ENCODE measurements at regions not wholly inside any gene's neighbourhood (a gene's known extent, or its start where the extent isn't known, plus 50 kb on each side); places are given as distances from the start of the nearest gene placed in this dataset.

DNA sequence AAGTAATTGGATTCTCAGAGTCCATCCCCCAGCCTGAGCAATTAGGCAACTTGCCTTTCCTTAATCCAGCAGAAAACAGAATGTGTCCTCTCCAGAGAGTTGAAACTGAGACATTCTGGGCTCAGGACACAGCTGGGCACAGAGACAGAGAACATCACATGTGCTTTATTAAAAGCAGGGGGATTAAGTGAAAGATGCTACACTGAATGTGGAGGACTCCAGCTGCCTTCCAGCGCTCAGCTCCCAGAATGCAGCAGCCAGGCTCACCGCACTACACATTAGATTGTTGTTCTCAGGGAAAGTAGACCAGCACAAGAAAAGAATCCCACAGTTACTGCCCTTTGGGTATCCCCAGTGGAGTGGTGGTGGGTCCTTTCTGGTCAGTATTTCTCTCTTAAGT is 141.6 kb upstream of the IL12B start:
- Histone ChIP-seq H3K36me3 (ENCODE audit: control insufficient read depth, insufficient read depth, low read length) (no peaks in the 10 kb centered on the region), H3K4me3 (ENCODE audit: low read length) (no peak overlapping the region), H3K27ac (ENCODE audit: low read length) (no peak overlapping the region), H3K27me3 (ENCODE audit: control insufficient read depth, insufficient read depth, low read length) (peaks cover 3% of the 10 kb centered on the region), H3K9me3 (ENCODE audit: control insufficient read depth, low read depth, low read length) (peaks cover 7% of the 10 kb centered on the region), H3K4me1 (ENCODE audit: control insufficient read depth, insufficient read depth, low read length) (no peaks in the 10 kb centered on the region)
- DNase-seq: no peak
- no CpG with 5 or more reads among the region's 2 CpGs for WGBS (ENCODE audit: insufficient coverage, low lambda C conversion rate)

DNA sequence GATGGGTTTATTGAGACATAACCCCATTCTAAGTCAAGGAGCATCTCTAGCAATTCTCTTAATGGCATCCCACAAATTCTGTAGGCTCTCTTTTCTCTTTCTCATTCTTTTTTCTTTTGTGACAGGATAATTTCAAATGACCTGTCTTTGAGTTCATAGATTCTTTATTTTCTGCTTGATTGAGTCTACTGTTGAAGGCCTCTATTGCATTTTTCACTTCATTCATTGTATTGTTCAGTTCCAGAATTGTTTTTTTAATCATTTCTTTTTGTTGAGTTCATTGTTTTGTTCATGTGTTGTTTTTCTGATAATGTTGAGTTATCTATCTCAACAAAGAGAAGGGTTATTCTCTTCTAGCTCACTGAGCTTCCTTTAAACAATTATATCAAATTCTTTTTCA is 144.7 kb upstream of the IL12B start:
- DNase-seq: no peak
- Histone ChIP-seq H3K9me3 (ENCODE audit: control insufficient read depth, low read depth, low read length) (peaks cover 7% of the 10 kb centered on the region), H3K36me3 (ENCODE audit: control insufficient read depth, insufficient read depth, low read length) (no peaks in the 10 kb centered on the region), H3K27ac (ENCODE audit: low read length) (no peak overlapping the region), H3K27me3 (ENCODE audit: control insufficient read depth, insufficient read depth, low read length) (no peaks in the 10 kb centered on the region), H3K4me1 (ENCODE audit: control insufficient read depth, insufficient read depth, low read length) (no peaks in the 10 kb centered on the region), H3K4me3 (ENCODE audit: low read length) (no peak overlapping the region)

DNA sequence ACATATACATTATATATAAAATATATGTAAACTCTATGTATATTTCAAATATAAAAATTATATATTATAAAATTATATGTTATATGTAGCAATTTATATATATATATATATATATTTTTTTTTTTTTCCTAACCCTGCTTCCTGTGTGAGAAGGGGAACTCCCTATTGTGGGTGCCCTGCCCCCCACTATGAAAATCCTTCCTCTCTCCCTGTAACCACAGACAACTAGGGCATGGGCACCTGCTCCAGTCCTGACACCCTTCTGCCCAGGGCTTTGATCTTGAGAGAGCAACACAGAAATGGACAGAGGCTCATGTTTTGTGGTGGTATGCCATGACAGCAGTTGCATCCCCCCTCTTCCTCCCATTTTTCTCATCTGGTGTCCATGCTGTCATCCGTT is 148.7 kb upstream of the IL12B start:
- peaks cover 4% of the 10 kb centered on the region for H3K9me3 ChIP-seq (ENCODE audit: control insufficient read depth, low read depth, low read length)
- H3K4me1 ChIP-seq (ENCODE audit: control insufficient read depth, insufficient read depth, low read length): no peaks in the 10 kb centered on the region
- DNase-seq: no peak
- H3K27me3 ChIP-seq (ENCODE audit: control insufficient read depth, insufficient read depth, low read length): no peaks in the 10 kb centered on the region
- no peak overlapping the region for H3K4me3 ChIP-seq (ENCODE audit: low read length)
- no CpG with 5 or more reads among the region's 1 CpG for WGBS (ENCODE audit: insufficient coverage, low lambda C conversion rate)
- H3K36me3 ChIP-seq (ENCODE audit: control insufficient read depth, insufficient read depth, low read length): no peaks in the 10 kb centered on the region
- no peak overlapping the region for H3K27ac ChIP-seq (ENCODE audit: low read length)

DNA sequence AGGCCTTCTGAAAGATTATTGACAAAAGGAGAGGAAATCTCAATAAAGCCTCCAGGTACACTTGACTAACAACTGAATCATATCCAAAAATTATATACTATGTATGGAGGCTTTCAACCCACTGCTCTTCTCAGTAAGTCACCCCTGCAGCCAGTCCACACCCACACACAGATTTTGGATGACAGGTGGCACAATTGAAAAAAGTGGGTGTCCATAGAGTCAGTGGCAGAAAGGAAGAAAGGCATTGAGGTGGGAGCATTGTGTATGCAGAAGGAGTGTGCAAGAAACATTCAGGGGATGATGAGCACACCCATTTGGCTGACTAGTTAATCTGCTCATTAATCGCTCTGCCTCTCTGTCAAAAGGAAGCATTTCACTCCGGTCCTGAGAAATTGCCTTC is 150.6 kb upstream of the IL12B start:
- H3K9me3 ChIP-seq (ENCODE audit: control insufficient read depth, low read depth, low read length): no peaks in the 10 kb centered on the region
- H3K36me3 ChIP-seq (ENCODE audit: control insufficient read depth, insufficient read depth, low read length): no peaks in the 10 kb centered on the region
- H3K27ac ChIP-seq (ENCODE audit: low read length): no peak overlapping the region
- WGBS (ENCODE audit: insufficient coverage, low lambda C conversion rate): no CpG with 5 or more reads among the region's 2 CpGs
- H3K4me1 ChIP-seq (ENCODE audit: control insufficient read depth, insufficient read depth, low read length): no peaks in the 10 kb centered on the region
- no peak overlapping the region for H3K4me3 ChIP-seq (ENCODE audit: low read length)
- DNase-seq: no peak
- H3K27me3 ChIP-seq (ENCODE audit: control insufficient read depth, insufficient read depth, low read length): no peaks in the 10 kb centered on the region

DNA sequence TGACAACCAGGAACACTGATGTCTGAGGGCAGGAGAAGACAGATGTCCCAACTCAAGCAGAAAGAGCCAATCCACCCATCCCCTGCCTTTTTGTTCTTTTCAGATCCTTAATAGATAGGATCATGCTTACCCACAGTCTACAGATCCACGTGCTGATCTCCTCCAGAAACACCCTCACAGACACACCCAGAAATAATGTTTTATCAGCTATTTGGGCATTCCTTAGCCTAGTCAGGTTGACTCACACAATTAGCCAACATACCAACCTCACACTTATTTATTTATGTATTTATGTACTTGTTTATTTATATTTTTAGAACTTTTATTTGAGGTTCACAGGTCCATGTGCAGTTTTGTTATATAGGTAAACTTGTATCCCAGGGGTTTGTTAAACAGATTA is 151.5 kb upstream of the IL12B start:
- H3K9me3 ChIP-seq (ENCODE audit: control insufficient read depth, low read depth, low read length): no peaks in the 10 kb centered on the region
- H3K36me3 ChIP-seq (ENCODE audit: control insufficient read depth, insufficient read depth, low read length): no peaks in the 10 kb centered on the region
- DNase-seq: no peak
- H3K27ac ChIP-seq (ENCODE audit: low read length): no peak overlapping the region
- no peaks in the 10 kb centered on the region for H3K4me1 ChIP-seq (ENCODE audit: control insufficient read depth, insufficient read depth, low read length)
- H3K4me3 ChIP-seq (ENCODE audit: low read length): no peak overlapping the region
- WGBS (ENCODE audit: insufficient coverage, low lambda C conversion rate): no CpG with 5 or more reads among the region's 1 CpG
- no peaks in the 10 kb centered on the region for H3K27me3 ChIP-seq (ENCODE audit: control insufficient read depth, insufficient read depth, low read length)

DNA sequence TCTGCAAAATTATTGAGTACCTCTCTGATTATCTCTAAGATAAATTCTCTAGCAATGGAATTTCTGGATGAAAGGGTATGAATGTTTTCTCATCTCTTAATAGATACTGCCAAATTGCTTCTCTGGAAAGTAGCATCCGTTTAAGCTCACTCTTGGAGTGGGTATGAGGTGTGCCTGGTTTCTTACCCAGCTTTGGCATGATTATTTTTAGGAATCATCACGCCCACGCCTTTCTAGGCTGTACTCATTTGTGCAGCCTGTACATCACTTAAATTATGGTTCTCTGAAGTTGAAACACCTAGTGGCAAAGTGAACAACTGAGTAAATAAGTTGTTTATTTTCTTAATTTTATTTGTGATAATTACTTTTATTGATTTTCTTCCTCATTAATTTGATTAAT is 156.5 kb upstream of the IL12B start:
- no peaks in the 10 kb centered on the region for H3K9me3 ChIP-seq (ENCODE audit: control insufficient read depth, low read depth, low read length)
- WGBS (ENCODE audit: insufficient coverage, low lambda C conversion rate): no CpG with 5 or more reads among the region's 3 CpGs

DNA sequence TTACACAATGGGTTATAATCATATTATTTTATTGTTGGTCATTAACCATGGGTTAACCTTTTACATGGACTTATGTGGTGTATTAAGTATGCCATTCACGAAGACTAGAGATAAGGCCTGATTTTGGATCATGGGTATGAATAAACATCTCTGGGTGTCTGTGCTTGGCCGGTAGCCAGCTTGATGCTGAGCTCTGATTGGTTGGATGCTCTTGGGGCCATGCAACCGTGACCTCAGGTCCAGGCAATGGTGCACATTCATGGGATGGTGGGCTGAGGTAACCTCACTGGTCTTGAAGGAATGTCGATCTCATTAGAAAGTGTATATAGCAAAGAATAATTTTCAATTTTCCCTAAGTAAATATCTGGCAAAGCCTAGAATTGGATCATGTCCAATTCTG is 158.2 kb upstream of the IL12B start:
- DNase-seq: peak in 1 of 2 donors; percentile 9
- H3K36me3 ChIP-seq (ENCODE audit: control insufficient read depth, insufficient read depth, low read length): no peaks in the 10 kb centered on the region
- no CpG with 5 or more reads among the region's 4 CpGs for WGBS (ENCODE audit: insufficient coverage, low lambda C conversion rate)
- H3K9me3 ChIP-seq (ENCODE audit: control insufficient read depth, low read depth, low read length): no peaks in the 10 kb centered on the region
- H3K27ac ChIP-seq (ENCODE audit: low read length): no peak overlapping the region
- H3K4me3 ChIP-seq (ENCODE audit: low read length): no peak overlapping the region
- H3K4me1 ChIP-seq (ENCODE audit: control insufficient read depth, insufficient read depth, low read length): no peaks in the 10 kb centered on the region
- no peaks in the 10 kb centered on the region for H3K27me3 ChIP-seq (ENCODE audit: control insufficient read depth, insufficient read depth, low read length)

More for the DNA sequence above, 156.5 kb upstream of the IL12B start:
- H3K27me3 ChIP-seq (ENCODE audit: control insufficient read depth, insufficient read depth, low read length): no peaks in the 10 kb centered on the region
- no peaks in the 10 kb centered on the region for H3K36me3 ChIP-seq (ENCODE audit: control insufficient read depth, insufficient read depth, low read length)
- no peaks in the 10 kb centered on the region for H3K4me1 ChIP-seq (ENCODE audit: control insufficient read depth, insufficient read depth, low read length)
- no peak overlapping the region for H3K4me3 ChIP-seq (ENCODE audit: low read length)
- no peak for DNase-seq
- no peak overlapping the region for H3K27ac ChIP-seq (ENCODE audit: low read length)

DNA sequence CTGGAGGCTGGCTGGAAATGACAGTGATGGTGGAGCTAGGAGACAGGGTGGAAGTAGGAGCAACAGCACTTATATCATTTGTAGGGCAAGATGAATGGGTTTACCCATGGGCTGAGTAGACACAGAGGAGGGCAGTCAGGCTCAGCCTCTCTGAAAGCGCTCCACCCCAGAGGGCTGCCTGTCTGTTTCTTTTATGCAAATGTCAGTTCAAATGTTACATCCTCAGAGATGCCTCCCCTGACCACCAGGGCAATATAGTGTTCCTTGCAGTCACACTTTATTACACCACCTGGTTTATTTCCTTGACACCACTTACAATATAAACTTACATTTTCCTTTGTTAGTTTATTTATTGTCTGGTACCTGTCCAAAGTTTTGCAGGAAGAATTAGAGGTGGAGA is 159.5 kb upstream of the IL12B start:
- Histone ChIP-seq H3K4me1 (ENCODE audit: control insufficient read depth, insufficient read depth, low read length) (no peaks in the 10 kb centered on the region), H3K9me3 (ENCODE audit: control insufficient read depth, low read depth, low read length) (no peaks in the 10 kb centered on the region)
- no CpG with 5 or more reads among the region's 1 CpG for WGBS (ENCODE audit: insufficient coverage, low lambda C conversion rate)

DNA sequence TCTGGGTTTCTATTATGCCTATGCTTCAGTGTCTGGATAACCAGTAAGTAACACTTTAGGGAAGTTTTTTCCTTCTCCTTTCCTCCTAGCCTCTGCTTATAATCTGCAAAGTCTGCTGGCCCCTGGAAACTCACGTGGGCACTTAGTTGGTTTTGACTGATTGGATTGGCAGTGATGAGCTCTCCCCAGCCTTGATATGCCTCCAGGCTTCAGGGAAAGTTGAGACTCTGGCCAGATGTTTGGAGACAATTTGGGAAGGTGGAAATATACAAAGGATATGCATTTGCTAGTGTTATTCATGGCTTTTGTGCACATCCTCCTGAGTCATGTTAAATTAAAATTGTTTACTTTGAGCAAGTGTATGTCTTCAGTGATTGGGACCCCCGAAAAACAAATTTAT is 160.2 kb upstream of the IL12B start:
- no peak for DNase-seq
- Histone ChIP-seq H3K4me3 (ENCODE audit: low read length) (no peak overlapping the region), H3K27me3 (ENCODE audit: control insufficient read depth, insufficient read depth, low read length) (no peaks in the 10 kb centered on the region), H3K9me3 (ENCODE audit: control insufficient read depth, low read depth, low read length) (no peaks in the 10 kb centered on the region), H3K36me3 (ENCODE audit: control insufficient read depth, insufficient read depth, low read length) (no peaks in the 10 kb centered on the region), H3K4me1 (ENCODE audit: control insufficient read depth, insufficient read depth, low read length) (no peaks in the 10 kb centered on the region), H3K27ac (ENCODE audit: low read length) (no peak overlapping the region)
- WGBS (ENCODE audit: insufficient coverage, low lambda C conversion rate): 86% methylated on average over 1 of the region's 2 CpGs

More for the DNA sequence above, 159.5 kb upstream of the IL12B start:
- Histone ChIP-seq H3K27ac (ENCODE audit: low read length) (no peak overlapping the region), H3K4me3 (ENCODE audit: low read length) (no peak overlapping the region), H3K27me3 (ENCODE audit: control insufficient read depth, insufficient read depth, low read length) (no peaks in the 10 kb centered on the region), H3K36me3 (ENCODE audit: control insufficient read depth, insufficient read depth, low read length) (no peaks in the 10 kb centered on the region)
- DNase-seq: no peak

DNA sequence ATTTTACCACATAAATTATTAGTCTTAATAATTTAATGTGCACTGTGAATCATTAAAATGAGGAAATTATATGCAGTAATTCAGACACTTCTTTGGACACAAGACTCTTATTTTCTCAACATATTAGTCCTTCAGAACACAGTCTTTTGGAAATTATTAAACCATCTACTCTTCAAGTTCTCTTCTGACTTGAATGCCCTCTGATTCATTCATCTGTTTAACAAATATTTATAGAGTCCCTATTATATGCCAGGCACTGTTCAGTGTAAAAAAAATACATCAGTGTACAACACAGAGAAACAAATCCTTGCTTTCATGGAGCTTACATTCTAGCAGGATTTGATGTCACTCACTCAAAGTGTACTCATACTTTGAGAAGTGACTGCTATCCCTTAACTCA is 163.4 kb upstream of the IL12B start:
- H3K9me3 ChIP-seq (ENCODE audit: control insufficient read depth, low read depth, low read length): no peaks in the 10 kb centered on the region
- H3K27me3 ChIP-seq (ENCODE audit: control insufficient read depth, insufficient read depth, low read length): peaks cover 4% of the 10 kb centered on the region
- no peaks in the 10 kb centered on the region for H3K4me1 ChIP-seq (ENCODE audit: control insufficient read depth, insufficient read depth, low read length)
- no peaks in the 10 kb centered on the region for H3K36me3 ChIP-seq (ENCODE audit: control insufficient read depth, insufficient read depth, low read length)
- no peak overlapping the region for H3K27ac ChIP-seq (ENCODE audit: low read length)
- H3K4me3 ChIP-seq (ENCODE audit: low read length): no peak overlapping the region
- no peak for DNase-seq

DNA sequence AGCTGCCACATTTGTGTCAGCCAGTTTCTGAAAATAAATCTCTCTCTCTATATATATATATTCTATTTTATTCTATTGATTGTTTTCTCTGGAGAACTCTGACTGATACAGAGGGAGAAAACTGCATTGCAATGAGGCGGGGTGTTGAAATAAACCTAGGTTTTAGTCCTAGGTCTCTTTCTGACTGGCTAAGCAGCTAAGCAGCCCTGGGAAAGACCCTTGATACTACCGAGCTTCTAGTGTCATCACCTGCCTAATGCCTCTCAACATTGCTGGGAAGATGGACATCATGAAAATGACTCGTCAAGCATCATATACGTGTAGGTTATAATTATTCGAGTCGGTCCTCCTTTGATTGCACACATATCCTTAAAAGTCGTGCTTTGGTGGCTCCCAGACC is 166.5 kb upstream of the IL12B start:
- H3K36me3 ChIP-seq (ENCODE audit: control insufficient read depth, insufficient read depth, low read length): no peaks in the 10 kb centered on the region
- WGBS (ENCODE audit: insufficient coverage, low lambda C conversion rate): 100% methylated on average over 4 of the region's 7 CpGs
- H3K27me3 ChIP-seq (ENCODE audit: control insufficient read depth, insufficient read depth, low read length): peaks cover 4% of the 10 kb centered on the region
- no peak overlapping the region for H3K27ac ChIP-seq (ENCODE audit: low read length)
- H3K4me1 ChIP-seq (ENCODE audit: control insufficient read depth, insufficient read depth, low read length): no peaks in the 10 kb centered on the region
- no peak for DNase-seq
- no peaks in the 10 kb centered on the region for H3K9me3 ChIP-seq (ENCODE audit: control insufficient read depth, low read depth, low read length)
- H3K4me3 ChIP-seq (ENCODE audit: low read length): no peak overlapping the region

Measured in large intestine (tissue), 3 donors.